Omental fat pad (tissue), 3 donors: ENCODE measurements at regions not wholly inside any gene's neighbourhood (a gene's known extent, or its start where the extent isn't known, plus 50 kb on each side); places are given as distances from the start of the nearest gene placed in this dataset.

ENCODE experiments used
- ATAC-seq: fragments of 150-250 bp; one replicate; pipeline ENCODE4 v1.9.1; 2016; ENCODE audit warnings: mild to moderate bottlenecking, moderate library complexity; ENCODE audit not compliant: low FRiP score
- DNase-seq: peaks from one replicate; pipeline ENCODE4 v3.0.0-alpha.2; 2019; ENCODE audit warnings: low spot score
- CTCF ChIP-seq, 3 donors: fragments of 450-650 bp; IDR thresholded peaks; one replicate each; pipeline ENCODE4 v1.5.1; 2016 to 2017; ENCODE audit warnings: antibody characterized with exemption in 3 of 3, mild to moderate bottlenecking in 3 of 3, moderate library complexity in 2 of 3

GRCh38 chr7:114777288-114777687 lies 144.6 kb upstream of the MDFIC start:
- no peak for ATAC-seq
- TF ChIP-seq CTCF (IDR thresholded peaks at IDR 0.05): no peak
- DNase-seq: no peak

- ATAC-seq (no peak), DNase-seq (no peak)
- TF ChIP-seq CTCF (IDR thresholded peaks at IDR 0.05): no peak
These were observed 138.4 kb upstream of the MDFIC start for GRCh38 chr7:114783508-114783907.

- TF ChIP-seq CTCF (IDR thresholded peaks at IDR 0.05): no peak
- no peak for DNase-seq
- ATAC-seq: no peak
These were observed 137.7 kb upstream of the MDFIC start for GRCh38 chr7:114784177-114784576.

- no peak for TF ChIP-seq CTCF (IDR thresholded peaks at IDR 0.05)
- no peak for DNase-seq
- ATAC-seq: no peak
These were observed 137.1 kb upstream of the MDFIC start for GRCh38 chr7:114784746-114785145.

- no peak for ATAC-seq
- no peak for TF ChIP-seq CTCF (IDR thresholded peaks at IDR 0.05)
- no peak for DNase-seq
These were observed 136.4 kb upstream of the MDFIC start for GRCh38 chr7:114785496-114785895.

GRCh38 chr7:114786455-114786854 lies 135.4 kb upstream of the MDFIC start:
- ATAC-seq (no peak), DNase-seq (no peak)
- TF ChIP-seq CTCF (IDR thresholded peaks at IDR 0.05): no peak

GRCh38 chr7:114787556-114787955 lies 134.3 kb upstream of the MDFIC start:
- no peak for ATAC-seq

More at GRCh38 chr7:114787556-114787955, 134.3 kb upstream of the MDFIC start:
- no peak for DNase-seq
- TF ChIP-seq CTCF (IDR thresholded peaks at IDR 0.05): no peak
